ENCODE measurements at regions not wholly inside any gene's neighbourhood (a gene's known extent, or its start where the extent isn't known, plus 50 kb on each side); places are given as distances from the start of the nearest gene placed in this dataset.

DNA sequence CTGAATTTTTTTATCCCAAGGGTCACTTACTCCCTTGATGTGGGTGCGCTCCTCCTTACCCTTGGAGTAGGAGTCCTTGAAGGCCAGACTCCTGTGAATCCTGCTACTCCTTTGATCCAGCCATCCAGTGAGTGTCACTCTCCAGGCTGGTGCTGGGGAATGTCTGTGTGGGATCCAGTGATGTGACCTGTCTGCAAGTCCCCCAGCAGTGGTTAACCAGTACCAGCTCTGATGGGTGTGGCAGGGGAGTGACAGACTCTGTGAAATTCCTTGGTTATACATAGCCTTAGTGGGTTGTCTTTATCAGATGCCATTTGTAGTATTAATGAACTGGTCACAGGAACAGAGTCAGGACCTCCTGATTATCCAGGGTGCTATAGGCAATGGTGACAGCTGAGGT lies 409.5 kb upstream of the LMO3 start:
- TF ChIP-seq, protein P1, sequence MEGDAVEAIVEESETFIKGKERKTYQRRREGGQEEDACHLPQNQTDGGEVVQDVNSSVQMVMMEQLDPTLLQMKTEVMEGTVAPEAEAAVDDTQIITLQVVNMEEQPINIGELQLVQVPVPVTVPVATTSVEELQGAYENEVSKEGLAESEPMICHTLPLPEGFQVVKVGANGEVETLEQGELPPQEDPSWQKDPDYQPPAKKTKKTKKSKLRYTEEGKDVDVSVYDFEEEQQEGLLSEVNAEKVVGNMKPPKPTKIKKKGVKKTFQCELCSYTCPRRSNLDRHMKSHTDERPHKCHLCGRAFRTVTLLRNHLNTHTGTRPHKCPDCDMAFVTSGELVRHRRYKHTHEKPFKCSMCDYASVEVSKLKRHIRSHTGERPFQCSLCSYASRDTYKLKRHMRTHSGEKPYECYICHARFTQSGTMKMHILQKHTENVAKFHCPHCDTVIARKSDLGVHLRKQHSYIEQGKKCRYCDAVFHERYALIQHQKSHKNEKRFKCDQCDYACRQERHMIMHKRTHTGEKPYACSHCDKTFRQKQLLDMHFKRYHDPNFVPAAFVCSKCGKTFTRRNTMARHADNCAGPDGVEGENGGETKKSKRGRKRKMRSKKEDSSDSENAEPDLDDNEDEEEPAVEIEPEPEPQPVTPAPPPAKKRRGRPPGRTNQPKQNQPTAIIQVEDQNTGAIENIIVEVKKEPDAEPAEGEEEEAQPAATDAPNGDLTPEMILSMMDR (IDR thresholded peaks at IDR 0.05): no peak
- no peak for TF ChIP-seq EZH2 (IDR thresholded peaks at IDR 0.05; ENCODE audit: borderline replicate concordance, insufficient read depth, low read depth, low read length, poor library complexity, severe bottlenecking)

All from B cell (primary cell).